Fibroblast of the aortic adventitia (primary cell): ENCODE measurements at regions not wholly inside any gene's neighbourhood (a gene's known extent, or its start where the extent isn't known, plus 50 kb on each side); places are given as distances from the start of the nearest gene placed in this dataset.
"Not testable (repeated sequence)": the region's sequence is repeated elsewhere in the genome, so short reads cannot be mapped to it uniquely, and the experiment has no call there.

Experiments used
- DNase-seq: peaks from one replicate; pipeline ENCODE4 v3.0.0-alpha.2; 2010; ENCODE audit warnings: low read depth
- H3K4me3 ChIP-seq: 2 replicates; pipeline ENCODE4 v1.5.1; 2011; ENCODE audit warnings: low read depth, mild to moderate bottlenecking, control low read depth, low read length, moderate library complexity

- DNase-seq: not testable (repeated sequence)
Observed at GRCh38 chr1:146546189-146546588, 317.4 kb upstream of the NOTCH2NLA start.

DNA sequence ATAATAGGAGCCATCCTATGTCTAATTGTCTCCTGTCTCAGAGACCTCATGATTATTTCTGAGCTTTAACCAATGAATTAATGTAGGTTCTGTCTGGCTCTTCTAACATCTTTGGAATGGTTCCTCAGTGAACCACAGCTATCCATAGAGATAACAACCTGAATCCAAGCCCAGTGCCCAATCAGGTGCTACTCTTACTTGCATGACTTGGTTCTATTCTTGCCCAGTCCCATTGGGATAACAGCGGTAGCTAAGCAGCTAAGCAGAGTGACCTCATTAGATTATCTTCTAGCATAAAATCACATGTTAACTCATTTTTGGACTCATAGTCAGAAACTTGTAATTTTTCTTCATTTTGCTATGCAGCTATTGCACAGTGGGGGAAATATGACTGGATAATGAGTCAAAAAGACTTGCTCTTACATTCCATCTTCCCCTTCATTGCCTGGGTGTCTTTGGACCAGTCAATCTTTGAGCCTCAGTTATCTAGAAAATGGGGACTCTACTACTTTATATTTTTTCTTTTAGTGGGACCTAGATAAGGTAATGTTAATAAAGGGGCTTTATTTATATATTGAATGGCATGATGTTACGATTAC, 309.1 kb upstream of the NOTCH2NLA start:
- DNase-seq: peak; percentile 16
- H3K4me3 ChIP-seq: not testable (repeated sequence)

More at GRCh38 chr1:146546189-146546588, 317.4 kb upstream of the NOTCH2NLA start:
- not testable (repeated sequence) for H3K4me3 ChIP-seq

GRCh38 chr1:146536028-146536427, 307.2 kb upstream of the NOTCH2NLA start:
- not testable (repeated sequence) for DNase-seq

DNA sequence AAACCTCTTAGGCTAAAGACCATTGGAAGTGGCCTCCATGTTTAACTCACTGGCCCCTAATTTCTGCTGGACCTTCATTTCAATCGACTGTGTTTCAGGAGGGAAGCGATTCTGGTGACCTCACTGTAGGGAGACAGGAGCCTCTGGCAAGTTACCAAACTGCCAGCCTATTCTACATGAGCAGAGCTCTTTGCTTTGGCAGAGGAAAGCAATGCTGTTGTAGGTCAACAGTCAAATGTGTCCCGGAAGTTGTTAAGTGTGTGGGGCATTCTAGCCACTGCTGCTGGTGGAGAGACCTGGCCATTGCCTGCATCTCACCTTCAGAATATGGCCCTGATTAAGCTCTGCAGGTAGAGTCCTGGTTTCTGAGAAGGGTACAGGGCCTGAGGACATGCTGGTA, 306.8 kb upstream of the NOTCH2NLA start:
- DNase-seq, H3K4me3 ChIP-seq: not testable (repeated sequence)

More at GRCh38 chr1:146536028-146536427, 307.2 kb upstream of the NOTCH2NLA start:
- H3K4me3 ChIP-seq: not testable (repeated sequence)

DNA sequence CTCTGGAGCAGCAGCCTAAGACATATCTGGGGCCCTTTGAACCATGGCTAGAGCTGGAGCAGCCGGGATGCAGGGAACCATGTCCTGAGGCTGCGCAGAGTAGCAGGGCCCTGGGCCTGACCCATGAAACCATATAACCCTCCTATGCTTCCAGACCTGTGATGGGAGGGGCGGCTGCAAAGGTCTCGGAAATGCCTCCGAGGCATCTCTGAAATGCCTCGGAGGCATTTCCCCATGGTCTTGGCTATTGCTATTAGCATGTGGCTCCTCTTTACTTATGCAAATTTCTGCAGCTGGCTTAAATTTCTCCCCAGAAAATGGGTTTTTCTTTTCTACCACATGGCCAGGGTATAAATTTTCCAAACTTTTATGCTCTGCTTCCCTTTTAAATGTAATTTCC, 302.1 kb upstream of the NOTCH2NLA start:
- not testable (repeated sequence) for DNase-seq, H3K4me3 ChIP-seq

DNA sequence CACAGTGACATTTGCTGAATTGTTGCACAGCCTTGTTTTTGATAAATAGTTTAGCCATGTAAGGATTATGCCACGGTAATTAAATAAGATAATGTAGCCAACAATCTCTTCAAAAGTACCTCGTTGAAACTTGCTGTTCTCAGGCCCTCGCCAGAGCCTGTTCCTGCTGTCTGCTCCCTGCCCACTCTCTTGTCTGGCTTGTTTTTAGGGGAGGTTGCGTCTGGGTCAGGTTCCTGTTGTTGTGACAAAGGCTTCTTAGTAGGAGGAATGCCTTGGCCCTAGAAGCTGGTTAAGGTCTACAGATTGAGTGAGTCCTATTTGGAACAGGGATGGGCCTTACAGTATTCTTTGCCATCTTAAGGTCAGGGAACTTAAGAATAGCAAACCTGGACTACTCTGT, 294.0 kb upstream of the NOTCH2NLA start:
- DNase-seq, H3K4me3 ChIP-seq: not testable (repeated sequence)

DNA sequence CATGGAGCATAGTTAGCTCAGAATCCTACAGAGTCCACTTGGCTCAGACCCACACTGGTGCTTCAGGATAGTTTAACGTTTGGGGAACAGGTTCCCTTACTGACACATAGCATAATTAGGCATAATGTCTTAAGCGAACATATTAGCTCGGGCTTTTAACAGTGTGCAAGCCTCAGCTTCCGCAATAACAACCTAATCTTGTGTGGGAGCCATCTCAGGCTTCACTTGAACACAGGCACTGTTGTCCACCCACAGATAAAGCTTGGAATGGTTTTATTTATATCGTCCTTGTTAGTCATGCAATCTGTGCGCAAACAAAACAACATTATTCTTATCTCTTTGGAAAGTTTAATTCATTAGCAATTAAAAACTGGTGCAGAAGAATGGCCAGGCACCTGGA, 293.5 kb upstream of the NOTCH2NLA start:
- not testable (repeated sequence) for H3K4me3 ChIP-seq, DNase-seq

- not testable (repeated sequence) for H3K4me3 ChIP-seq, DNase-seq
Observed at GRCh38 chr1:146521804-146522203, 293.0 kb upstream of the NOTCH2NLA start.

- not testable (repeated sequence) for DNase-seq, H3K4me3 ChIP-seq
Observed at GRCh38 chr1:146513754-146514153, 284.9 kb upstream of the NOTCH2NLA start.

GRCh38 chr1:146511047-146511777, 282.4 kb upstream of the NOTCH2NLA start:
- not testable (repeated sequence) for H3K4me3 ChIP-seq, DNase-seq

DNA sequence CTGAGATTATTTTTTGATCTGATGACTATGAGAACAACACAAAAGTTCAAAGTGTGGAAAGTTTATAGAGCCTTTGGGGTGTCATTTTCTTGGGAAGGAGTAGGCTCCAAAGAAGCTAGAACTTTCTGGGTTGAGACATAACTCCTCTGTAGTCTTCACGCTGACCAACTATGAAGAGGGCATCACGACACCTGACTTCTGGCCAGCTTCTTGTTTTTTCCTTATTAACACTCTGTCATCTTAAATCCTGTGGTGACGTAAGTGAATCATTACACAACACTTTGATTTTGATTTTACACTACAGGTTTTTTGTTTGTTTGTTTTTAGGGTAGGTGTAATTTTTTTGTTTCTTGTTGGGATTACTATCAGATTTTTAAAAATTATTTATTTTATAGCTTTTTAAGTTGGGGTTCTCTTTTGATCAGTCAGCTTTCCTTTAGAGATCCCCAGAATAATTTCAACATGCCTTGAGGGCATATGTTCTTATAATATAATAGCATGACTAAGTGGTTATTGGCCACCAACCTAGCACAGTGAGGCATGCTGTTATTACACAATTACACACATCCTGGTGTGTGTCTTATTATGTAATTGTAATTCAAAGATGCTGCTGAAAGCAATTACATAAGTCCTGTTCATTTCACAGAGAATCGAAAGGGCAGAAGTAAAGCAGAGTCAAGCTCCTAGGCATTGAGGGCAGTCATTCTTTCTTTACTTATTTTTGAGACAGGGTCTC, 281.6 kb upstream of the NOTCH2NLA start:
- not testable (repeated sequence) for DNase-seq, H3K4me3 ChIP-seq

- not testable (repeated sequence) for H3K4me3 ChIP-seq, DNase-seq
Observed at GRCh38 chr1:146504121-146504520, 275.3 kb upstream of the NOTCH2NLA start.

GRCh38 chr1:146487555-146487954, 258.7 kb upstream of the NOTCH2NLA start:
- H3K4me3 ChIP-seq, DNase-seq: not testable (repeated sequence)

- DNase-seq: not testable (repeated sequence)
- H3K4me3 ChIP-seq: peak overlapping the region; percentile 31
Observed at GRCh38 chr1:146487155-146487554, 258.3 kb upstream of the NOTCH2NLA start.

DNA sequence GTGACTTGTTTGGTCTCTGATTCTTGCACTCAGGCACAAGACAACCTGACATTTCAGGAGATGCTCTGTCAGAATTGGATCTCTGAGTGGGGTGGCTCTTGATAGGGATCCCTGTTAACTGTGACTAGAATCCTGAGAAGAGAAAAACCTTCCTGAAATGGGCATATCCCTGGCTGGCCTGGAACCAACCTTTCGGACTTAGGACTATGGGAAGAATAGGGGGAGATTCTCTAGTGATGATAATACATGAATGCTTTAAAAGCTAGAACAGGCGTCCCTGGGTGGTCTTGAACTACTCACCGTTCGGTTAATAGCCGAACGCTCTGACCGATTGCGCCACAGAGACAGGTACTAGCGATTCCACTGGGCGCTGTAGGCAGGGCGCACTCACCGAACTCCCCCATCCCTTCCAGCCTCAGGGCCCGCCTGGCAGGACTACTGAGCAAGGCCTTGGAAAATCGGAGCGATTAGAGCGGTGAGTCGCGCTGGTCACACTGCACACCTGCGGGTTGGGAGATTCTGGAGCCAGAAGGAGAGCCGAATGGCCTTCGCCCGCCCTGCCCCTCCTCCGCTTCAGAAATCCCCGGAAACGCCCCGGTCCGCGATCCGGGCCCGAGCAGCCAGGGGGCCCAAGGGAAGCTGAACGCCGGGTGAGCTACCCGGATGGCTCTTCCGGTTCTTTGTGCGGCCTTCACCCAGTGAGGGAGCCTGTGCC, 257.6 kb upstream of the NOTCH2NLA start:
- peak overlapping the region; percentile 44 for H3K4me3 ChIP-seq
- DNase-seq: peak; percentile 7

- DNase-seq, H3K4me3 ChIP-seq: not testable (repeated sequence)
Observed at GRCh38 chr1:146484195-146484594, 255.4 kb upstream of the NOTCH2NLA start.

- H3K4me3 ChIP-seq: not testable (repeated sequence)
- DNase-seq: peak; percentile 31
Observed at GRCh38 chr1:146479188-146479587, 250.4 kb upstream of the NOTCH2NLA start.
